Pancreas (tissue), 10 donors: ENCODE measurements at regions not wholly inside any gene's neighbourhood (a gene's known extent, or its start where the extent isn't known, plus 50 kb on each side); places are given as distances from the start of the nearest gene placed in this dataset.

ENCODE experiments used
- ATAC-seq, 4 donors: fragments of 200-7000 bp; cut with Tn5 transposase; one replicate each; pipeline versions ENCODE4 v1.8.0 to v1.9.1; 2020; ENCODE audit warnings: mild to moderate bottlenecking in 4 of 4, moderate library complexity in 4 of 4
- DNase-seq, 6 donors: peaks; one replicate each; pipeline ENCODE4 v3.0.0-alpha.2; 2020
- FAIRE-seq: peaks from 2 replicates; lab custom pipeline; 2012; peaks lifted over from hg19 to GRCh38; lab: Jason Lieb, UNC
- H3K27ac ChIP-seq, 4 donors: fragments of 200-600 bp; sonication (generic); 1 replicate in 3 of 4; 2 replicates in 1 of 4; pipeline versions ENCODE4 v1.5.0 to v1.8.0; 2020
- H3K27me3 ChIP-seq, 4 donors: fragments of 200-600 bp; one replicate each; pipeline ENCODE4 v1.8.0; 2021
- H3K36me3 ChIP-seq, 3 donors: fragments of 200-600 bp; sonication (generic) in 1 of 3; one replicate each; pipeline versions ENCODE4 v1.5.0 to v1.8.0; 2020 to 2021
- H3K4me1 ChIP-seq, 3 donors: fragments of 200-600 bp; one replicate each; pipeline ENCODE4 v1.8.0; 2021
- H3K4me3 ChIP-seq, 4 donors: fragments of 200-600 bp; sonication (generic) in 2 of 4; one replicate each; pipeline versions ENCODE4 v1.5.0 to v1.8.0; 2020 to 2021
- H3K9me3 ChIP-seq, 4 donors: fragments of 200-600 bp; one replicate each; pipeline ENCODE4 v1.8.0; 2021
- CTCF ChIP-seq, 4 donors: fragments of 200-600 bp; sonication (generic) in 3 of 4; IDR thresholded peaks; one replicate each; pipeline versions ENCODE4 v1.5.0 to v1.8.0; 2021; ENCODE audit warnings: antibody characterized with exemption in 4 of 4
- WGBS, 2 donors: extraction: QIAGEN DNeasy Blood & Tissue Kit; methylation state at CpG; one replicate each; pipeline ENCODE4 v1.1.7; 2013; 5-methylcytosine and 5-hydroxymethylcytosine counted together
- intact Hi-C, 3 donors: fragments of 100-400 bp; cut with DNase I; formaldehyde crosslinking; loops; one replicate each; pipeline versions ENCODE4 v1.11.1 to v1.14.2; 2022
- donor health status: healthy with polysubstance abuse.
- donor health status: DM: no; HTN: no; CAD: no; lungs with moderate emphysema.
- donor health status: DM: no; HTN: no; CAD: no.
- donor health status: control.
- donor health status: control.
- donor health status: Bipolar disorder and iron deficiency.
- donor health status: DM: yes; HTN: yes; CAD: no.
- donor health status: DM: no; HTN: no; CAD: no.
- donor health status: DM: no; HTN: no; CAD: no.
- donor health status: DM: yes; HTN: yes; CAD: no.

- TF ChIP-seq CTCF (IDR thresholded peaks at IDR 0.05) = no peak
- Histone ChIP-seq H3K36me3 (no peaks in the 10 kb centered on the region), H3K4me1 (no peaks in the 10 kb centered on the region), H3K4me3 (no peak overlapping the region), H3K27me3 (no peaks in the 10 kb centered on the region), H3K9me3 (no peaks in the 10 kb centered on the region), H3K27ac (no peak overlapping the region)
- intact Hi-C loops = no loop called here
- FAIRE-seq = no peak
- ATAC-seq = no peak
- no peak for DNase-seq
These were observed 88.1 kb upstream of the NEO1 start for GRCh38 chr15:72964135-72964534.

- ATAC-seq = no peak
- H3K4me1 ChIP-seq = no peaks in the 10 kb centered on the region
- no peak overlapping the region for H3K27ac ChIP-seq
- no peak for TF ChIP-seq CTCF (IDR thresholded peaks at IDR 0.05)
- intact Hi-C loops = no loop called here
- FAIRE-seq = no peak
- 83 to 87% methylated on average over 8 of the region's 8 CpGs for WGBS, 2 donors
- H3K27me3 ChIP-seq = no peaks in the 10 kb centered on the region
- no peak for DNase-seq
- H3K36me3 ChIP-seq = no peaks in the 10 kb centered on the region
- no peak overlapping the region for H3K4me3 ChIP-seq
- no peaks in the 10 kb centered on the region for H3K9me3 ChIP-seq
These were observed 90.1 kb upstream of the NEO1 start for GRCh38 chr15:72962054-72962702.

GRCh38 chr15:72961346-72961745 is 90.9 kb upstream of the NEO1 start:
- no peak for TF ChIP-seq CTCF (IDR thresholded peaks at IDR 0.05)
- no peak for DNase-seq
- FAIRE-seq = no peak
- Histone ChIP-seq H3K27me3 (no peaks in the 10 kb centered on the region), H3K4me3 (no peak overlapping the region), H3K9me3 (no peaks in the 10 kb centered on the region), H3K27ac (no peak overlapping the region), H3K4me1 (no peaks in the 10 kb centered on the region), H3K36me3 (no peaks in the 10 kb centered on the region)
- ATAC-seq = no peak
- intact Hi-C loops = no loop called here
- 77 to 95% methylated on average over 3 of the region's 3 CpGs for WGBS, 2 donors

- no peak overlapping the region for H3K4me3 ChIP-seq
- no peak for TF ChIP-seq CTCF (IDR thresholded peaks at IDR 0.05)
- H3K27ac ChIP-seq = no peak overlapping the region
- no peaks in the 10 kb centered on the region for H3K9me3 ChIP-seq
- DNase-seq (no peak), FAIRE-seq (no peak), ATAC-seq (peak in 2 of 4 donors; percentile 28 to 30)
- H3K4me1 ChIP-seq = no peaks in the 10 kb centered on the region
- 49% methylated on average over 3 of the region's 3 CpGs for WGBS, 2 donors
- no peaks in the 10 kb centered on the region for H3K27me3 ChIP-seq
- no peaks in the 10 kb centered on the region for H3K36me3 ChIP-seq
- intact Hi-C loops = no loop called here
These were observed 93.6 kb upstream of the NEO1 start for GRCh38 chr15:72958634-72959033.

GRCh38 chr15:72953306-72953705 is 99.0 kb upstream of the NEO1 start:
- H3K4me3 ChIP-seq = no peak overlapping the region
- intact Hi-C loops = no loop called here
- H3K27me3 ChIP-seq = no peaks in the 10 kb centered on the region
- no peaks in the 10 kb centered on the region for H3K9me3 ChIP-seq
- TF ChIP-seq CTCF (IDR thresholded peaks at IDR 0.05) = no peak
- DNase-seq = no peak
- 89 to 90% methylated on average over 6 of the region's 6 CpGs for WGBS, 2 donors
- H3K27ac ChIP-seq = no peak overlapping the region
- no peaks in the 10 kb centered on the region for H3K36me3 ChIP-seq
- no peak for FAIRE-seq
- H3K4me1 ChIP-seq = no peaks in the 10 kb centered on the region
- ATAC-seq = no peak
